HEK293 (cell line): ENCODE measurements at regions not wholly inside any gene's neighbourhood (a gene's known extent, or its start where the extent isn't known, plus 50 kb on each side); places are given as distances from the start of the nearest gene placed in this dataset.

Experiments
- BCL11A ChIP-seq: fragments of 450-650 bp; formaldehyde crosslinking; IDR thresholded peaks from 2 replicates; pipeline ENCODE4 v1.5.1; 2016; ENCODE audit warnings: low read depth, missing biosample characterization, missing genetic modification characterization
- GLIS1 ChIP-seq: fragments of 450-650 bp; formaldehyde crosslinking; IDR thresholded peaks from 2 replicates; pipeline ENCODE4 v1.5.1; 2016; ENCODE audit warnings: missing biosample characterization, missing genetic modification characterization
- GLIS2 ChIP-seq: fragments of 450-650 bp; formaldehyde crosslinking; IDR thresholded peaks from 2 replicates; pipeline ENCODE4 v1.5.1; 2016; ENCODE audit warnings: missing biosample characterization, missing genetic modification characterization
- ZNF350 ChIP-seq: fragments of 450-650 bp; formaldehyde crosslinking; IDR thresholded peaks from 2 replicates; pipeline ENCODE4 v1.5.0; 2017; ENCODE audit warnings: missing biosample characterization, mild to moderate bottlenecking, missing genetic modification characterization
- ZNF394 ChIP-seq: fragments of 450-650 bp; formaldehyde crosslinking; IDR thresholded peaks from 2 replicates; pipeline ENCODE4 v1.5.1; 2016; ENCODE audit warnings: missing biosample characterization, missing genetic modification characterization, mild to moderate bottlenecking, moderate library complexity, borderline replicate concordance
- ZSCAN4 ChIP-seq: fragments of 450-650 bp; formaldehyde crosslinking; IDR thresholded peaks from 2 replicates; pipeline ENCODE4 v1.5.1; 2017; ENCODE audit warnings: missing biosample characterization, missing genetic modification characterization
- TF ChIP-seq, protein P1 (sequence below): fragments of 450-650 bp; formaldehyde crosslinking; IDR thresholded peaks from 2 replicates; pipeline ENCODE4 v1.5.1; 2016; ENCODE audit warnings: missing biosample characterization, missing genetic modification characterization
- TF ChIP-seq, protein P2 (sequence below): fragments of 450-650 bp; formaldehyde crosslinking; IDR thresholded peaks from 2 replicates; pipeline ENCODE4 v1.5.1; 2016; ENCODE audit warnings: missing biosample characterization, missing genetic modification characterization

DNA sequence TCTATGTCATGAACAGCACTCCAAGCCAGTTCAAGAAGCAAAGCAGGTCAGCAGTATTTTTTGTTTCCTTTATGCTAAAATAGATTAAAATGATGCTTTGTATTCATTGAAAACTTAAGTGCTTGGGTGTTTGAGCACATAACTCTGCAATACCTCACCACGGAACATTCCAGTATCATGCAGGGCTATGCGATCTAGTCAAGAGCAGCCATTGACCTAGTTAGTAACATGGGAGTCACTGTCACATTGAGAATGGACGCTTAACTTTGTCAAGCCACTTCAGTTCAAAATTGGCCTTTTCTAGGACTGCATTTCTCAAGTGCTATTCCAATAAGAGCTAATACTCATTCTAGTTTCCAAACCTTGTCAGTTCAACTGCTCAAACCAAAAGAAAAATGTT, 160.1 kb upstream of the FSTL5 start:
- TF ChIP-seq ZNF394 (tag by site-specific recombination) (no peak), ZSCAN4 (tag by site-specific recombination) (no peak), BCL11A (tag by site-specific recombination) (no peak), ZNF350 (tag by site-specific recombination) (no peak), GLIS1 (tag by site-specific recombination) (no peak), GLIS2 (tag by site-specific recombination) (no peak)
- TF ChIP-seq, protein P1, sequence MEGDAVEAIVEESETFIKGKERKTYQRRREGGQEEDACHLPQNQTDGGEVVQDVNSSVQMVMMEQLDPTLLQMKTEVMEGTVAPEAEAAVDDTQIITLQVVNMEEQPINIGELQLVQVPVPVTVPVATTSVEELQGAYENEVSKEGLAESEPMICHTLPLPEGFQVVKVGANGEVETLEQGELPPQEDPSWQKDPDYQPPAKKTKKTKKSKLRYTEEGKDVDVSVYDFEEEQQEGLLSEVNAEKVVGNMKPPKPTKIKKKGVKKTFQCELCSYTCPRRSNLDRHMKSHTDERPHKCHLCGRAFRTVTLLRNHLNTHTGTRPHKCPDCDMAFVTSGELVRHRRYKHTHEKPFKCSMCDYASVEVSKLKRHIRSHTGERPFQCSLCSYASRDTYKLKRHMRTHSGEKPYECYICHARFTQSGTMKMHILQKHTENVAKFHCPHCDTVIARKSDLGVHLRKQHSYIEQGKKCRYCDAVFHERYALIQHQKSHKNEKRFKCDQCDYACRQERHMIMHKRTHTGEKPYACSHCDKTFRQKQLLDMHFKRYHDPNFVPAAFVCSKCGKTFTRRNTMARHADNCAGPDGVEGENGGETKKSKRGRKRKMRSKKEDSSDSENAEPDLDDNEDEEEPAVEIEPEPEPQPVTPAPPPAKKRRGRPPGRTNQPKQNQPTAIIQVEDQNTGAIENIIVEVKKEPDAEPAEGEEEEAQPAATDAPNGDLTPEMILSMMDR (tag by site-specific recombination): no peak
- TF ChIP-seq, protein P2, sequence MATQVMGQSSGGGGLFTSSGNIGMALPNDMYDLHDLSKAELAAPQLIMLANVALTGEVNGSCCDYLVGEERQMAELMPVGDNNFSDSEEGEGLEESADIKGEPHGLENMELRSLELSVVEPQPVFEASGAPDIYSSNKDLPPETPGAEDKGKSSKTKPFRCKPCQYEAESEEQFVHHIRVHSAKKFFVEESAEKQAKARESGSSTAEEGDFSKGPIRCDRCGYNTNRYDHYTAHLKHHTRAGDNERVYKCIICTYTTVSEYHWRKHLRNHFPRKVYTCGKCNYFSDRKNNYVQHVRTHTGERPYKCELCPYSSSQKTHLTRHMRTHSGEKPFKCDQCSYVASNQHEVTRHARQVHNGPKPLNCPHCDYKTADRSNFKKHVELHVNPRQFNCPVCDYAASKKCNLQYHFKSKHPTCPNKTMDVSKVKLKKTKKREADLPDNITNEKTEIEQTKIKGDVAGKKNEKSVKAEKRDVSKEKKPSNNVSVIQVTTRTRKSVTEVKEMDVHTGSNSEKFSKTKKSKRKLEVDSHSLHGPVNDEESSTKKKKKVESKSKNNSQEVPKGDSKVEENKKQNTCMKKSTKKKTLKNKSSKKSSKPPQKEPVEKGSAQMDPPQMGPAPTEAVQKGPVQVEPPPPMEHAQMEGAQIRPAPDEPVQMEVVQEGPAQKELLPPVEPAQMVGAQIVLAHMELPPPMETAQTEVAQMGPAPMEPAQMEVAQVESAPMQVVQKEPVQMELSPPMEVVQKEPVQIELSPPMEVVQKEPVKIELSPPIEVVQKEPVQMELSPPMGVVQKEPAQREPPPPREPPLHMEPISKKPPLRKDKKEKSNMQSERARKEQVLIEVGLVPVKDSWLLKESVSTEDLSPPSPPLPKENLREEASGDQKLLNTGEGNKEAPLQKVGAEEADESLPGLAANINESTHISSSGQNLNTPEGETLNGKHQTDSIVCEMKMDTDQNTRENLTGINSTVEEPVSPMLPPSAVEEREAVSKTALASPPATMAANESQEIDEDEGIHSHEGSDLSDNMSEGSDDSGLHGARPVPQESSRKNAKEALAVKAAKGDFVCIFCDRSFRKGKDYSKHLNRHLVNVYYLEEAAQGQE: no peak
